Epithelial cell of proximal tubule (primary cell): ENCODE measurements at regions not wholly inside any gene's neighbourhood (a gene's known extent, or its start where the extent isn't known, plus 50 kb on each side); places are given as distances from the start of the nearest gene placed in this dataset.

Experiments used
- DNase-seq: peaks from one replicate; pipeline ENCODE4 v3.0.0-alpha.2; 2011; ENCODE audit warnings: low read depth
- H3K4me3 ChIP-seq: 2 replicates; pipeline ENCODE4 v1.5.1; 2011; ENCODE audit warnings: low read depth, mild to moderate bottlenecking, low read length
- CTCF ChIP-seq: conservative IDR thresholded peaks from 2 replicates; pipeline ENCODE4 v1.5.1; 2012; ENCODE audit warnings: low read depth, mild to moderate bottlenecking, low read length

- no peak for TF ChIP-seq CTCF
- DNase-seq, result no peak
- no peak overlapping the region for H3K4me3 ChIP-seq
Observed at GRCh38 chr12:22860926-22861325, 236.0 kb downstream of the ETNK1 start.

- no peak for TF ChIP-seq CTCF
- H3K4me3 ChIP-seq, result no peak overlapping the region
- DNase-seq, result no peak
Observed at GRCh38 chr12:22865822-22866221, 240.9 kb downstream of the ETNK1 start.

- TF ChIP-seq CTCF, result no peak
- H3K4me3 ChIP-seq, result no peak overlapping the region
- no peak for DNase-seq
Observed at GRCh38 chr12:22866406-22866805, 241.4 kb downstream of the ETNK1 start.

GRCh38 chr12:22874151-22874550 lies 249.2 kb downstream of the ETNK1 start:
- no peak overlapping the region for H3K4me3 ChIP-seq
- no peak for DNase-seq
- TF ChIP-seq CTCF, result no peak

GRCh38 chr12:22876262-22876661 lies 251.3 kb downstream of the ETNK1 start:
- no peak overlapping the region for H3K4me3 ChIP-seq
- no peak for TF ChIP-seq CTCF

GRCh38 chr12:22879203-22879602 lies 254.2 kb downstream of the ETNK1 start:
- no peak for DNase-seq
- no peak overlapping the region for H3K4me3 ChIP-seq
- no peak for TF ChIP-seq CTCF

More at GRCh38 chr12:22876262-22876661, 251.3 kb downstream of the ETNK1 start:
- no peak for DNase-seq

- no peak for DNase-seq
- no peak overlapping the region for H3K4me3 ChIP-seq
- TF ChIP-seq CTCF, result no peak
Observed at GRCh38 chr12:22880331-22880730, 255.4 kb downstream of the ETNK1 start.
